ENCODE measurements at regions not wholly inside any gene's neighbourhood (a gene's known extent, or its start where the extent isn't known, plus 50 kb on each side); places are given as distances from the start of the nearest gene placed in this dataset.

- Histone ChIP-seq H3K4me3 (ENCODE audit: low read depth in 1 of 2, low read length in 2 of 2) (no peak overlapping the region), H3K27ac (ENCODE audit: low read depth, low read length) (no peak overlapping the region), H3K27me3 (ENCODE audit: control insufficient read depth in 1 of 2, insufficient read depth in 2 of 2, low read length in 2 of 2) (no peaks in the 10 kb centered on the region), H3K36me3 (ENCODE audit: control insufficient read depth in 1 of 2, insufficient read depth in 2 of 2, low read length in 2 of 2) (no peaks in the 10 kb centered on the region), H3K4me1 (ENCODE audit: control insufficient read depth in 1 of 2, insufficient read depth in 2 of 2, low read length in 2 of 2) (no peaks in the 10 kb centered on the region), H3K9ac (ENCODE audit: low read depth in 1 of 2, low read length in 2 of 2) (no peak overlapping the region), H3K9me3 (ENCODE audit: control insufficient read depth in 1 of 2, low read length in 2 of 2) (no peaks in the 10 kb centered on the region)
Observed at GRCh38 chr6:91428953-91429560, 842.2 kb upstream of the MAP3K7 start.

DNA sequence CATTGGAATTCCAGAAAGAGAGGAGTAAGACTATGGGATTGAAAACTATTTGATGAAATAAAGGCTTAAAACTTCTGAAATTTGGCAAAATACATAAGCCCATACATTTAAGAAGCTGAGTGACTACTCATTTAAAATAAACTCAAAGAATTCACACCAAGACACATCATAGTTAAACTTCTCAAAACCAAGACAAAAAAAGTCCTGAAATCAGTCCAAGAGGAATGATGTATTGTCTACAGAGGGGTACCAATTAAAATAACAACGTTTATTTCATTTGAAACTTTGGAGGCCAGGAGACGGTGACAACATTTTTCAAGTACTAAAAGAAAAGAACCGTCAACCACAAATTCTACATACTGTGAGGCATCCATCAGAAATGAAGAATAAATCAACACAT is 841.4 kb upstream of the MAP3K7 start:
- Histone ChIP-seq H3K4me1 (ENCODE audit: control insufficient read depth in 1 of 2, insufficient read depth in 2 of 2, low read length in 2 of 2) (no peaks in the 10 kb centered on the region), H3K9me3 (ENCODE audit: control insufficient read depth in 1 of 2, low read length in 2 of 2) (no peaks in the 10 kb centered on the region), H3K36me3 (ENCODE audit: control insufficient read depth in 1 of 2, insufficient read depth in 2 of 2, low read length in 2 of 2) (no peaks in the 10 kb centered on the region), H3K27ac (ENCODE audit: low read depth, low read length) (no peak overlapping the region), H3K4me3 (ENCODE audit: low read depth in 1 of 2, low read length in 2 of 2) (no peak overlapping the region), H3K27me3 (ENCODE audit: control insufficient read depth in 1 of 2, insufficient read depth in 2 of 2, low read length in 2 of 2) (no peaks in the 10 kb centered on the region), H3K9ac (ENCODE audit: low read depth in 1 of 2, low read length in 2 of 2) (no peak overlapping the region)

DNA sequence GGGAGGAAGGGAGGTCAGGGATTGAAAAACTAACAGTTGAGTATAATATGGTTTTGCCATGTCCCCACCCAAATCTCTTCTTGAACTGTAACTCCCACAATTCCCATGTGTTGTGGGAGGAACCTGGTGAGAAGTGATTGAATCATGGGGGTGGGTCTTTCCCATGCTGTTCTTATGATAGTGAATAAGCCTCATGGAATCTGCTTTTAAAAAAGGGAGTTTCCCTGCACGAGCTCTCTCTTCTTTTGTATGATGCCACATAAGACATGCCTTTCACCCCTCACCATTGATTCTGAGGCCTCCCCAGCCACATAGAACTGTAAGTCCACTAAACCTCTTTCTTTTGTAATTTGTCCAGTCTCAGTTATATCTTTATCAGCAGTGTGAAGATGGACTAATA is 833.4 kb upstream of the MAP3K7 start:
- H3K36me3 ChIP-seq (ENCODE audit: control insufficient read depth in 1 of 2, insufficient read depth in 2 of 2, low read length in 2 of 2) = no peaks in the 10 kb centered on the region
- H3K9ac ChIP-seq (ENCODE audit: low read depth in 1 of 2, low read length in 2 of 2) = no peak overlapping the region
- no peaks in the 10 kb centered on the region for H3K27me3 ChIP-seq (ENCODE audit: control insufficient read depth in 1 of 2, insufficient read depth in 2 of 2, low read length in 2 of 2)
- H3K27ac ChIP-seq (ENCODE audit: low read depth, low read length) = no peak overlapping the region
- H3K4me3 ChIP-seq (ENCODE audit: low read depth in 1 of 2, low read length in 2 of 2) = no peak overlapping the region
- H3K9me3 ChIP-seq (ENCODE audit: control insufficient read depth in 1 of 2, low read length in 2 of 2) = peaks cover 0 to 3% of the 10 kb centered on the region in 2 donors
- H3K4me1 ChIP-seq (ENCODE audit: control insufficient read depth in 1 of 2, insufficient read depth in 2 of 2, low read length in 2 of 2) = no peaks in the 10 kb centered on the region

- no peak overlapping the region for H3K4me3 ChIP-seq (ENCODE audit: low read depth in 1 of 2, low read length in 2 of 2)
- no peaks in the 10 kb centered on the region for H3K27me3 ChIP-seq (ENCODE audit: control insufficient read depth in 1 of 2, insufficient read depth in 2 of 2, low read length in 2 of 2)
- peaks cover 0 to under 1% of the 10 kb centered on the region in 2 donors for H3K9me3 ChIP-seq (ENCODE audit: control insufficient read depth in 1 of 2, low read length in 2 of 2)
- no peak overlapping the region for H3K27ac ChIP-seq (ENCODE audit: low read depth, low read length)
- no peak overlapping the region for H3K9ac ChIP-seq (ENCODE audit: low read depth in 1 of 2, low read length in 2 of 2)
- H3K4me1 ChIP-seq (ENCODE audit: control insufficient read depth in 1 of 2, insufficient read depth in 2 of 2, low read length in 2 of 2) = no peaks in the 10 kb centered on the region
- no peaks in the 10 kb centered on the region for H3K36me3 ChIP-seq (ENCODE audit: control insufficient read depth in 1 of 2, insufficient read depth in 2 of 2, low read length in 2 of 2)
Observed at GRCh38 chr6:91415031-91415605, 828.2 kb upstream of the MAP3K7 start.

- Histone ChIP-seq H3K27me3 (ENCODE audit: control insufficient read depth in 1 of 2, insufficient read depth in 2 of 2, low read length in 2 of 2) (no peaks in the 10 kb centered on the region), H3K27ac (ENCODE audit: low read depth, low read length) (no peak overlapping the region), H3K4me3 (ENCODE audit: low read depth in 1 of 2, low read length in 2 of 2) (no peak overlapping the region), H3K9ac (ENCODE audit: low read depth in 1 of 2, low read length in 2 of 2) (no peak overlapping the region), H3K9me3 (ENCODE audit: control insufficient read depth in 1 of 2, low read length in 2 of 2) (peaks cover 0 to 2% of the 10 kb centered on the region in 2 donors), H3K36me3 (ENCODE audit: control insufficient read depth in 1 of 2, insufficient read depth in 2 of 2, low read length in 2 of 2) (no peaks in the 10 kb centered on the region), H3K4me1 (ENCODE audit: control insufficient read depth in 1 of 2, insufficient read depth in 2 of 2, low read length in 2 of 2) (no peaks in the 10 kb centered on the region)
Observed at GRCh38 chr6:91412532-91412931, 825.7 kb upstream of the MAP3K7 start.

DNA sequence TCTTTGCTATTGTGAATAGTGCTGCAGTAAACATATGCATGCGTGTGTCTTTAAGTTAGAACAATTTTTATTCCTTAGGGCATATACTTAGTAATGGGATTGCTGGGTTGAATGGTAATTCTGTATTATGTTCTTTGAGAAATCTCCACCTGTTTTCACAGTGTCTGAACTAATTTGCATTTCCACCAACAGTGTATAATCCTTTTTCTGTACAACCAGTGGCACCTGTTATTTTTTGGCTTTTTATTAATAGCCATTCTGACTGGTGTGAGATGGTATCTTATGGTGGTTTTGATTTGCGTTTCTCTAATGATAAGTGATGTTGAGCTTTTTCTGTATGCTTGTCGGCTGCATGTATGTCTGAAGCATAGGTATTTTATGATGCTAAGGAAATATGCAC is 820.8 kb upstream of the MAP3K7 start:
- Histone ChIP-seq H3K36me3 (ENCODE audit: control insufficient read depth in 1 of 2, insufficient read depth in 2 of 2, low read length in 2 of 2) (no peaks in the 10 kb centered on the region), H3K27ac (ENCODE audit: low read depth, low read length) (no peak overlapping the region), H3K9me3 (ENCODE audit: control insufficient read depth in 1 of 2, low read length in 2 of 2) (peaks cover 0 to 2% of the 10 kb centered on the region in 2 donors), H3K4me3 (ENCODE audit: low read depth in 1 of 2, low read length in 2 of 2) (no peak overlapping the region), H3K4me1 (ENCODE audit: control insufficient read depth in 1 of 2, insufficient read depth in 2 of 2, low read length in 2 of 2) (no peaks in the 10 kb centered on the region), H3K9ac (ENCODE audit: low read depth in 1 of 2, low read length in 2 of 2) (no peak overlapping the region), H3K27me3 (ENCODE audit: control insufficient read depth in 1 of 2, insufficient read depth in 2 of 2, low read length in 2 of 2) (no peaks in the 10 kb centered on the region)

GRCh38 chr6:91392951-91393350 is 806.1 kb upstream of the MAP3K7 start:
- Histone ChIP-seq H3K9me3 (ENCODE audit: control insufficient read depth in 1 of 2, low read length in 2 of 2) (peaks cover 0 to 6% of the 10 kb centered on the region in 2 donors), H3K36me3 (ENCODE audit: control insufficient read depth in 1 of 2, insufficient read depth in 2 of 2, low read length in 2 of 2) (no peaks in the 10 kb centered on the region), H3K4me1 (ENCODE audit: control insufficient read depth in 1 of 2, insufficient read depth in 2 of 2, low read length in 2 of 2) (no peaks in the 10 kb centered on the region), H3K27me3 (ENCODE audit: control insufficient read depth in 1 of 2, insufficient read depth in 2 of 2, low read length in 2 of 2) (no peaks in the 10 kb centered on the region), H3K4me3 (ENCODE audit: low read depth in 1 of 2, low read length in 2 of 2) (no peak overlapping the region), H3K9ac (ENCODE audit: low read depth in 1 of 2, low read length in 2 of 2) (no peak overlapping the region), H3K27ac (ENCODE audit: low read depth, low read length) (no peak overlapping the region)

- Histone ChIP-seq H3K4me1 (ENCODE audit: control insufficient read depth in 1 of 2, insufficient read depth in 2 of 2, low read length in 2 of 2) (no peaks in the 10 kb centered on the region), H3K27me3 (ENCODE audit: control insufficient read depth in 1 of 2, insufficient read depth in 2 of 2, low read length in 2 of 2) (no peaks in the 10 kb centered on the region), H3K4me3 (ENCODE audit: low read depth in 1 of 2, low read length in 2 of 2) (no peak overlapping the region), H3K27ac (ENCODE audit: low read depth, low read length) (no peak overlapping the region), H3K36me3 (ENCODE audit: control insufficient read depth in 1 of 2, insufficient read depth in 2 of 2, low read length in 2 of 2) (no peaks in the 10 kb centered on the region), H3K9ac (ENCODE audit: low read depth in 1 of 2, low read length in 2 of 2) (no peak overlapping the region), H3K9me3 (ENCODE audit: control insufficient read depth in 1 of 2, low read length in 2 of 2) (no peaks in the 10 kb centered on the region)
Observed at GRCh38 chr6:91387290-91388059, 800.6 kb upstream of the MAP3K7 start.

- Histone ChIP-seq H3K9ac (ENCODE audit: low read depth in 1 of 2, low read length in 2 of 2) (no peak overlapping the region), H3K27me3 (ENCODE audit: control insufficient read depth in 1 of 2, insufficient read depth in 2 of 2, low read length in 2 of 2) (no peaks in the 10 kb centered on the region), H3K36me3 (ENCODE audit: control insufficient read depth in 1 of 2, insufficient read depth in 2 of 2, low read length in 2 of 2) (no peaks in the 10 kb centered on the region), H3K27ac (ENCODE audit: low read depth, low read length) (no peak overlapping the region), H3K4me3 (ENCODE audit: low read depth in 1 of 2, low read length in 2 of 2) (no peak overlapping the region), H3K4me1 (ENCODE audit: control insufficient read depth in 1 of 2, insufficient read depth in 2 of 2, low read length in 2 of 2) (no peaks in the 10 kb centered on the region), H3K9me3 (ENCODE audit: control insufficient read depth in 1 of 2, low read length in 2 of 2) (no peaks in the 10 kb centered on the region)
Observed at GRCh38 chr6:91386204-91386603, 799.3 kb upstream of the MAP3K7 start.

GRCh38 chr6:91383207-91383606 is 796.3 kb upstream of the MAP3K7 start:
- no peak overlapping the region for H3K27ac ChIP-seq (ENCODE audit: low read depth, low read length)
- H3K4me3 ChIP-seq (ENCODE audit: low read depth in 1 of 2, low read length in 2 of 2) = no peak overlapping the region
- H3K4me1 ChIP-seq (ENCODE audit: control insufficient read depth in 1 of 2, insufficient read depth in 2 of 2, low read length in 2 of 2) = no peaks in the 10 kb centered on the region
- H3K9me3 ChIP-seq (ENCODE audit: control insufficient read depth in 1 of 2, low read length in 2 of 2) = no peaks in the 10 kb centered on the region
- no peaks in the 10 kb centered on the region for H3K27me3 ChIP-seq (ENCODE audit: control insufficient read depth in 1 of 2, insufficient read depth in 2 of 2, low read length in 2 of 2)
- H3K9ac ChIP-seq (ENCODE audit: low read depth in 1 of 2, low read length in 2 of 2) = no peak overlapping the region
- no peaks in the 10 kb centered on the region for H3K36me3 ChIP-seq (ENCODE audit: control insufficient read depth in 1 of 2, insufficient read depth in 2 of 2, low read length in 2 of 2)
